ENCODE measurements at regions not wholly inside any gene's neighbourhood (a gene's known extent, or its start where the extent isn't known, plus 50 kb on each side); places are given as distances from the start of the nearest gene placed in this dataset.

DNA sequence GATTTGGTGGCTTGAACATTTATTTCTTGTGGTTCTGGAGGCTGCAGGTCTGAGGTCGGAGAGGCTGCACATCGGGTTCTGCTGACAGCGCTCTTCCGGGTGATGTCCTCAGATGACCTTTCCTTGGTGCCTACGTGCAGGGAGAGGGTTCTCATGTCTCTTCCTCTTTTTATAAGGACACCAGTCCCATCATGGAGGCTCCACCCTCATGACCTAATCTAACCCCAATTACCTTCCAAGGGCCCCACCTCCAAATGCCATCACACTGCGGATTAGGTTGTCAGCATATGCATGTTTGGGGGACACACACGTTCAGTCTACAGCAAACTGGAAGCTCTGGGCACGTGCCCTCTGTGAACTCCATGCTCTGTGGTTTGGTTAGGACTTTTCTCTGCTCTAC, 338.6 kb downstream of the FGF9 start:
- TF ChIP-seq, protein P1, sequence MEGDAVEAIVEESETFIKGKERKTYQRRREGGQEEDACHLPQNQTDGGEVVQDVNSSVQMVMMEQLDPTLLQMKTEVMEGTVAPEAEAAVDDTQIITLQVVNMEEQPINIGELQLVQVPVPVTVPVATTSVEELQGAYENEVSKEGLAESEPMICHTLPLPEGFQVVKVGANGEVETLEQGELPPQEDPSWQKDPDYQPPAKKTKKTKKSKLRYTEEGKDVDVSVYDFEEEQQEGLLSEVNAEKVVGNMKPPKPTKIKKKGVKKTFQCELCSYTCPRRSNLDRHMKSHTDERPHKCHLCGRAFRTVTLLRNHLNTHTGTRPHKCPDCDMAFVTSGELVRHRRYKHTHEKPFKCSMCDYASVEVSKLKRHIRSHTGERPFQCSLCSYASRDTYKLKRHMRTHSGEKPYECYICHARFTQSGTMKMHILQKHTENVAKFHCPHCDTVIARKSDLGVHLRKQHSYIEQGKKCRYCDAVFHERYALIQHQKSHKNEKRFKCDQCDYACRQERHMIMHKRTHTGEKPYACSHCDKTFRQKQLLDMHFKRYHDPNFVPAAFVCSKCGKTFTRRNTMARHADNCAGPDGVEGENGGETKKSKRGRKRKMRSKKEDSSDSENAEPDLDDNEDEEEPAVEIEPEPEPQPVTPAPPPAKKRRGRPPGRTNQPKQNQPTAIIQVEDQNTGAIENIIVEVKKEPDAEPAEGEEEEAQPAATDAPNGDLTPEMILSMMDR (IDR thresholded peaks at IDR 0.05), result no peak
- no peak for TF ChIP-seq POLR2A (IDR thresholded peaks at IDR 0.05)

All from gastroesophageal sphincter (tissue), 3 donors.